ENCODE measurements at regions not wholly inside any gene's neighbourhood (a gene's known extent, or its start where the extent isn't known, plus 50 kb on each side); places are given as distances from the start of the nearest gene placed in this dataset.
A peak's percentile ranks its signal among the peaks of the same experiment; 100 is the strongest.

DNA sequence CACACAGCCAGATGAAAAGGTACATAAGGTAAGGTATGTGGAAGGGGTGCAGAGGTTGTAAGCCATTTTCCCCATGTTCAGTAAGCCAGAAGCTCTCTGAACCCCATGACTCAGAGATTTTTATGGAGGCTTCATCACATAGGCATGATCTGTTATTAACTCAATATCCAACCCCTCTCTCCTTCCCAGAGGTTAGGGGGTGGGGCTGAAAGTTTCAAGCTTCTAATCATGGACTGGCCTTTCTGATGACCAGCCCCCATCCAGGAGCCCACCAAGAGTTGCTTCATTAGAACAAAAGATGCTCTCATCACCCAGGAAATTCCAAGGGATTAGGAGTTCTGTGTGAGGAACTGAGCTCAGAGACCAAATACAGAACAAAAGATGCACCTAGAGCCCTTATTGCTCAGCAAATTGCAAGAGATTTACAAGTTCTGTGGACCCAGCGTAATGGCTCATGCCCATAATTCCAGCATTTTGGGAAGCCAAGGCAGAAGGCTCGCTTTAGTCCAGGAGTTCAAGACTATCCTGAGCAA lies 103.2 kb upstream of the DAAM1 start:
- no peak for DNase-seq (ENCODE audit: low read depth)
- no peak for TF ChIP-seq CTCF (conservative IDR thresholded peaks at IDR 0.05; ENCODE audit: low read length)

GRCh38 chr14:59086241-59086882 lies 102.1 kb upstream of the DAAM1 start:
- H3K4me3 ChIP-seq (ENCODE audit: low read length): no peak overlapping the region
- DNase-seq (ENCODE audit: low read depth): peak; percentile 61
- TF ChIP-seq CTCF (conservative IDR thresholded peaks at IDR 0.05; ENCODE audit: low read length): no peak

More for the DNA sequence above, 103.2 kb upstream of the DAAM1 start:
- no peak overlapping the region for H3K4me3 ChIP-seq (ENCODE audit: low read length)

- H3K4me3 ChIP-seq (ENCODE audit: low read length): no peak overlapping the region
- TF ChIP-seq CTCF (conservative IDR thresholded peaks at IDR 0.05; ENCODE audit: low read length): no peak
- no peak for DNase-seq (ENCODE audit: low read depth)
Measured at GRCh38 chr14:59087240-59087639, 101.2 kb upstream of the DAAM1 start.

GRCh38 chr14:59087711-59088110 lies 100.8 kb upstream of the DAAM1 start:
- no peak for DNase-seq (ENCODE audit: low read depth)
- H3K4me3 ChIP-seq (ENCODE audit: low read length): no peak overlapping the region
- TF ChIP-seq CTCF (conservative IDR thresholded peaks at IDR 0.05; ENCODE audit: low read length): no peak

- no peak overlapping the region for H3K4me3 ChIP-seq (ENCODE audit: low read length)
- DNase-seq (ENCODE audit: low read depth): peak; percentile 63
Measured at GRCh38 chr14:59090572-59090971, 97.9 kb upstream of the DAAM1 start.

DNA sequence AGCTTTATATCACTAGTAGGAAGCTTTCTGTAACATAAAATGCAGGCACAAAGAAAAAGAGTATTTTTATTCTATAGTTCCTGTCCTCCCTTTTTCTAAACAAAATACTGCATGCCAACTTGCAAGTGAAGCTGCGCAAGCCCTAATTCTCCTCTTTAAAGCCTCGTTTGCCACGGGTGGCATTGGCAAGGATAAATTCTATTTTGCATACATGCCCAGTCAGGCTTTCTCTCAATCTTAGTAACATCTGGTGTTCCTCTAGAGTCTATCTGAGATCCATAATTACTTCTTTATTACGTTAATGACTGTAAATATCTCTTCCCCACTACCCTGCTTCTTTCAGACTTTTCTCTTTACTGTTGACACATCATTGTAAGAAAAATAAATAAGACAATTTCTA lies 97.1 kb upstream of the DAAM1 start:
- no peak for TF ChIP-seq CTCF (conservative IDR thresholded peaks at IDR 0.05; ENCODE audit: low read length)
- H3K4me3 ChIP-seq (ENCODE audit: low read length): no peak overlapping the region
- no peak for DNase-seq (ENCODE audit: low read depth)

More at GRCh38 chr14:59090572-59090971, 97.9 kb upstream of the DAAM1 start:
- no peak for TF ChIP-seq CTCF (conservative IDR thresholded peaks at IDR 0.05; ENCODE audit: low read length)

- no peak for DNase-seq (ENCODE audit: low read depth)
- no peak overlapping the region for H3K4me3 ChIP-seq (ENCODE audit: low read length)
- TF ChIP-seq CTCF (conservative IDR thresholded peaks at IDR 0.05; ENCODE audit: low read length): no peak
Measured at GRCh38 chr14:59091976-59092375, 96.5 kb upstream of the DAAM1 start.

Measured in AG10803 (cell line).